DOHH2 (cell line): ENCODE measurements at regions not wholly inside any gene's neighbourhood (a gene's known extent, or its start where the extent isn't known, plus 50 kb on each side); places are given as distances from the start of the nearest gene placed in this dataset.

Experiments
- EZH2phosphoT487 ChIP-seq: fragments of 200-600 bp; sonication (generic); IDR thresholded peaks from 2 replicates; pipeline ENCODE4 v1.6.1; 2017; ENCODE audit warnings: borderline replicate concordance, mild to moderate bottlenecking, antibody characterized with exemption, low read length, moderate library complexity, mixed read lengths
- TF ChIP-seq, protein P1 (sequence below): fragments of 200-600 bp; sonication (generic); IDR thresholded peaks from one replicate; pipeline ENCODE4 v1.5.1; 2014; ENCODE audit warnings: antibody characterized with exemption, mild to moderate bottlenecking, low read depth, low read length; ENCODE audit not compliant: poor library complexity, severe bottlenecking

DNA sequence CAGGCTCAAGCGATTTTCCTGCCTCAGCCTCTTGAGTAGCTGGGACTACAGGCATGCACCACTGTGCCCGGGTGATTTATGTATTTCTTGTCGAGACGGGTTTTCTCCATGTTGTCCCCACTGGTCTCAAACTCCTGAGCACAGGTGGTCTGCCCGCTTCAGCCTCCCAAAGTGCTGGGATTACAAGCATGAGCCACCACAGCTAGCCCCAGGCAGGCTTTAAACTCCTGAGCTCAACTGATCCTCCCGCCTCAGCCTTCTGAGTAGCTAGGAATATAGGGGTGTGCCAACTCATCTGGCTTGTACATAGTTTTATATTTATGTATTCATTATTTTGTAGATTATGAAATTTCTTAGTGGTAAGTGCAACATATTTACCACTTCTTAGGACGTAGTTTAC lies 198.8 kb upstream of the MCTP2 start:
- TF ChIP-seq, protein P1, sequence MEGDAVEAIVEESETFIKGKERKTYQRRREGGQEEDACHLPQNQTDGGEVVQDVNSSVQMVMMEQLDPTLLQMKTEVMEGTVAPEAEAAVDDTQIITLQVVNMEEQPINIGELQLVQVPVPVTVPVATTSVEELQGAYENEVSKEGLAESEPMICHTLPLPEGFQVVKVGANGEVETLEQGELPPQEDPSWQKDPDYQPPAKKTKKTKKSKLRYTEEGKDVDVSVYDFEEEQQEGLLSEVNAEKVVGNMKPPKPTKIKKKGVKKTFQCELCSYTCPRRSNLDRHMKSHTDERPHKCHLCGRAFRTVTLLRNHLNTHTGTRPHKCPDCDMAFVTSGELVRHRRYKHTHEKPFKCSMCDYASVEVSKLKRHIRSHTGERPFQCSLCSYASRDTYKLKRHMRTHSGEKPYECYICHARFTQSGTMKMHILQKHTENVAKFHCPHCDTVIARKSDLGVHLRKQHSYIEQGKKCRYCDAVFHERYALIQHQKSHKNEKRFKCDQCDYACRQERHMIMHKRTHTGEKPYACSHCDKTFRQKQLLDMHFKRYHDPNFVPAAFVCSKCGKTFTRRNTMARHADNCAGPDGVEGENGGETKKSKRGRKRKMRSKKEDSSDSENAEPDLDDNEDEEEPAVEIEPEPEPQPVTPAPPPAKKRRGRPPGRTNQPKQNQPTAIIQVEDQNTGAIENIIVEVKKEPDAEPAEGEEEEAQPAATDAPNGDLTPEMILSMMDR, result no peak
- no peak for TF ChIP-seq EZH2phosphoT487
